HepG2 (cell line): ENCODE measurements at regions not wholly inside any gene's neighbourhood (a gene's known extent, or its start where the extent isn't known, plus 50 kb on each side); places are given as distances from the start of the nearest gene placed in this dataset.

Experiments
- ATAC-seq: fragments of 200-7000 bp; cut with Tn5 transposase; 3 replicates; pipeline ENCODE4 v1.9.1; 2020; ENCODE audit warnings: mild to moderate bottlenecking, moderate library complexity
- BruUV-seq: library from RNA; stranded (reverse); fragments of 400-500 nt; replicated peaks from 2 replicates; lab custom pipeline; 2021; lab: Mats Ljungman, UMichigan
- CTCF ChIA-PET: fragments of 300-600 bp; formaldehyde crosslinking; extraction: SDS; loops from one replicate; lab custom pipeline; 2021; ENCODE audit warnings: low total read pairs, inconsistent platforms, low intra/inter-chr PET ratio; lab: Yijun Ruan, JAX
- POLR2A ChIA-PET: fragments of 350-600 bp; sonication (Branson Sonifier 250); formaldehyde crosslinking; loops from one replicate; lab custom pipeline; 2020; ENCODE audit warnings: antibody characterized with exemption, inconsistent platforms; lab: Yijun Ruan, JAX
- DNase-seq: peaks from one replicate; pipeline ENCODE4 v3.0.0-alpha.2; 2015; ENCODE audit warnings: low spot score
- FAIRE-seq: peaks from 3 replicates; lab custom pipeline; 2011; peaks lifted over from hg19 to GRCh38; lab: Jason Lieb, UNC
- H2AFZ ChIP-seq: one replicate; pipeline ENCODE4 v1.6.1; 2011; ENCODE audit warnings: low read length, inconsistent platforms
- H3K27ac ChIP-seq: fragments of 300-600 bp; 3 replicates; pipeline ENCODE4 v1.8.0; 2011; ENCODE audit warnings: mixed run types, mild to moderate bottlenecking, mixed read lengths, low read length, inconsistent platforms; ENCODE audit not compliant: insufficient read depth; ENCODE audit errors: extremely low read length
- H3K27me3 ChIP-seq, 2 experiments: fragments of 200-600 bp in 1 of 2; 2 replicates in 1 of 2; 3 replicates in 1 of 2; pipeline versions ENCODE4 v1.6.0 to v1.8.0; 2011; ENCODE audit warnings: low read length in 2 of 2, mild to moderate bottlenecking in 2 of 2, moderate library complexity in 2 of 2, inconsistent platforms in 1 of 2; ENCODE audit not compliant: insufficient read depth in 2 of 2, control insufficient read depth in 1 of 2
- H3K36me3 ChIP-seq, 2 experiments: fragments of 200-600 bp in 1 of 2; replicated peaks in 1 of 2; 2 replicates in 1 of 2; 3 replicates in 1 of 2; pipeline versions ENCODE4 v1.5.1 to v1.8.0; 2011; ENCODE audit warnings: low read length in 2 of 2, inconsistent platforms in 1 of 2; ENCODE audit not compliant: insufficient read depth in 2 of 2, control insufficient read depth in 1 of 2
- H3K4me1 ChIP-seq: 2 replicates; pipeline ENCODE4 v1.5.1; 2012; ENCODE audit warnings: low read length, inconsistent platforms; ENCODE audit not compliant: insufficient read depth
- H3K4me2 ChIP-seq: 2 replicates; pipeline ENCODE4 v1.6.0; 2011; ENCODE audit warnings: low read depth, low read length, inconsistent platforms
- H3K4me3 ChIP-seq, 3 experiments: fragments of 200-600 bp in 1 of 3; sonication (generic), shearing (Covaris generic) in 1 of 3; replicated peaks in 1 of 3; 2 replicates each; pipeline ENCODE4 v1.5.1; 2011 to 2016; ENCODE audit warnings: low read length in 3 of 3, inconsistent platforms in 2 of 3, low read depth in 2 of 3, mild to moderate bottlenecking in 2 of 3, control low read depth in 1 of 3, mixed read lengths in 1 of 3; ENCODE audit not compliant: insufficient read depth in 1 of 3
- H3K79me2 ChIP-seq: one replicate; pipeline ENCODE4 v1.6.1; 2011; ENCODE audit warnings: low read length, inconsistent platforms; ENCODE audit not compliant: insufficient read depth
- H3K9ac ChIP-seq: 2 replicates; pipeline ENCODE4 v1.6.0; 2011; ENCODE audit warnings: mild to moderate bottlenecking, low read depth, low read length, inconsistent platforms; ENCODE audit not compliant: insufficient read depth
- H3K9me3 ChIP-seq: 2 replicates; pipeline ENCODE4 v1.5.1; 2012; ENCODE audit warnings: mild to moderate bottlenecking, low read length
- H4K20me1 ChIP-seq: 2 replicates; pipeline ENCODE4 v1.6.0; 2011; ENCODE audit warnings: inconsistent platforms, mild to moderate bottlenecking, low read length, moderate library complexity; ENCODE audit not compliant: insufficient read depth
- FOXP4 ChIP-seq: sonication (generic); formaldehyde crosslinking; IDR thresholded peaks from 2 replicates; pipeline ENCODE4 v1.4.0; 2020; ENCODE audit warnings: missing genetic modification reagents
- HHEX ChIP-seq: IDR thresholded peaks from 2 replicates; pipeline ENCODE4 v1.6.1; 2016; ENCODE audit warnings: control low read depth
- IRF1 ChIP-seq: sonication (generic); formaldehyde crosslinking; IDR thresholded peaks from 2 replicates; pipeline ENCODE4 v1.4.0; 2020; ENCODE audit warnings: low read depth, mild to moderate bottlenecking, missing genetic modification reagents
- NPAS2 ChIP-seq: sonication (generic); formaldehyde crosslinking; IDR thresholded peaks from 2 replicates; pipeline ENCODE4 v1.8.0; 2022; ENCODE audit warnings: mild to moderate bottlenecking, missing genetic modification reagents, borderline replicate concordance
- NR2F6 ChIP-seq, 2 experiments: IDR thresholded peaks; 2 replicates each; pipeline ENCODE4 v1.6.1; 2016; ENCODE audit warnings: antibody characterized with exemption in 1 of 2, mild to moderate bottlenecking in 1 of 2
- REL ChIP-seq: sonication (generic); formaldehyde crosslinking; conservative IDR thresholded peaks from 2 replicates; pipeline ENCODE4 v1.8.0; 2022; ENCODE audit warnings: mild to moderate bottlenecking, missing genetic modification reagents, moderate library complexity
- STAT5B ChIP-seq: sonication (generic); formaldehyde crosslinking; IDR thresholded peaks from 2 replicates; pipeline ENCODE4 v1.4.0; 2020; ENCODE audit warnings: missing genetic modification reagents
- ZMYM3 ChIP-seq: sonication (generic); formaldehyde crosslinking; IDR thresholded peaks from 2 replicates; pipeline ENCODE4 v1.5.1; 2020; ENCODE audit warnings: mild to moderate bottlenecking, missing genetic modification reagents
- ZNF550 ChIP-seq: sonication (generic); formaldehyde crosslinking; IDR thresholded peaks from 2 replicates; pipeline ENCODE4 v1.4.0; 2020; ENCODE audit warnings: mild to moderate bottlenecking, missing genetic modification reagents, borderline replicate concordance
- ZNF574 ChIP-seq: sonication (generic); formaldehyde crosslinking; IDR thresholded peaks from 2 replicates; pipeline ENCODE4 v1.4.0; 2020; ENCODE audit warnings: missing genetic modification reagents
- ZSCAN30 ChIP-seq: sonication (generic); formaldehyde crosslinking; IDR thresholded peaks from 2 replicates; pipeline ENCODE4 v1.5.0; 2020; ENCODE audit warnings: mild to moderate bottlenecking, missing genetic modification reagents
- whole genome bisulfite sequencing: methylation state at CpG from one replicate; pipeline ENCODE4 v1.1.6; 2017; ENCODE audit warnings: low lambda C conversion rate; 5-methylcytosine and 5-hydroxymethylcytosine counted together
- in situ Hi-C: cut with HindIII; loops from 2 replicates; pipeline ENCODE4 v1.10.0; 2017; ENCODE audit warnings: low pct_unique_long_range_greater_than_20kb; ENCODE audit not compliant: extremely low pct_ligation_motif_present
- intact Hi-C: fragments of 100-400 bp; cut with micrococcal nuclease; formaldehyde crosslinking; loops from one replicate; pipeline ENCODE4 v1.10.0; 2022; ENCODE audit not compliant: unreplicated experiment

GRCh38 chrY:7687086-7687485 is 775.5 kb upstream of the AMELY start:
- TF ChIP-seq NR2F6 (IDR thresholded peaks at IDR 0.05): no peak
- TF ChIP-seq NR2F6 (CRISPR knock-in tag; IDR thresholded peaks at IDR 0.05): no peak
- TF ChIP-seq FOXP4 (CRISPR knock-in tag): no peak
- no peak for TF ChIP-seq NPAS2 (CRISPR knock-in tag)
- no peak for TF ChIP-seq REL (CRISPR knock-in tag)
- TF ChIP-seq HHEX (CRISPR knock-in tag): no peak
- no peak for TF ChIP-seq ZMYM3
- TF ChIP-seq, all 625 proteins: peak for 0
- no peak for ATAC-seq

GRCh38 chrY:7684546-7684945 is 773.0 kb upstream of the AMELY start:
- ChIA-PET POLR2A (no interaction called here), CTCF (no interaction called here)
- Histone ChIP-seq H3K4me1 (no peaks in the 10 kb centered on the region), H3K36me3 (no peaks in the 10 kb centered on the region), H4K20me1 (no peaks in the 10 kb centered on the region), H3K4me2 (no peak overlapping the region), H3K9me3 (no peaks in the 10 kb centered on the region), H3K9ac (no peak overlapping the region), H2AFZ (no peak overlapping the region), H3K27me3 (no peaks in the 10 kb centered on the region), H3K4me3 (no peak overlapping the region), H3K27ac (no peak overlapping the region), H3K79me2 (no peaks in the 10 kb centered on the region)
- WGBS: 40% methylated on average over 2 of the region's 2 CpGs
- in situ Hi-C loops: no loop called here
- FAIRE-seq: no peak
- no TSS peak for BruUV-seq
- no peak for ATAC-seq
- intact Hi-C loops: no loop called here
- DNase-seq: no peak
- TF ChIP-seq ZNF550 (CRISPR knock-in tag): no peak
- TF ChIP-seq IRF1 (CRISPR knock-in tag): no peak
- no peak for TF ChIP-seq ZSCAN30 (CRISPR knock-in tag)
- TF ChIP-seq ZNF574 (CRISPR knock-in tag): no peak
- TF ChIP-seq STAT5B (CRISPR knock-in tag): no peak

More at GRCh38 chrY:7687086-7687485, 775.5 kb upstream of the AMELY start:
- no peak overlapping the region for H2AFZ ChIP-seq
- no peak for FAIRE-seq
- H3K4me3 ChIP-seq: no peak overlapping the region
- in situ Hi-C loops: no loop called here
- BruUV-seq: no TSS peak
- no peak overlapping the region for H3K27ac ChIP-seq
- H4K20me1 ChIP-seq: no peaks in the 10 kb centered on the region
- H3K9ac ChIP-seq: no peak overlapping the region
- no peak for DNase-seq
- H3K36me3 ChIP-seq: no peaks in the 10 kb centered on the region
- H3K9me3 ChIP-seq: no peaks in the 10 kb centered on the region
- no peak overlapping the region for H3K4me2 ChIP-seq
- no peaks in the 10 kb centered on the region for H3K27me3 ChIP-seq
- no peaks in the 10 kb centered on the region for H3K79me2 ChIP-seq
- 86% methylated on average over 1 of the region's 3 CpGs for WGBS
- intact Hi-C loops: no loop called here
- POLR2A ChIA-PET: no interaction called here
- H3K4me1 ChIP-seq: no peaks in the 10 kb centered on the region
- CTCF ChIA-PET: no interaction called here
